ENCODE measurements at regions not wholly inside any gene's neighbourhood (a gene's known extent, or its start where the extent isn't known, plus 50 kb on each side); places are given as distances from the start of the nearest gene placed in this dataset.

DNA sequence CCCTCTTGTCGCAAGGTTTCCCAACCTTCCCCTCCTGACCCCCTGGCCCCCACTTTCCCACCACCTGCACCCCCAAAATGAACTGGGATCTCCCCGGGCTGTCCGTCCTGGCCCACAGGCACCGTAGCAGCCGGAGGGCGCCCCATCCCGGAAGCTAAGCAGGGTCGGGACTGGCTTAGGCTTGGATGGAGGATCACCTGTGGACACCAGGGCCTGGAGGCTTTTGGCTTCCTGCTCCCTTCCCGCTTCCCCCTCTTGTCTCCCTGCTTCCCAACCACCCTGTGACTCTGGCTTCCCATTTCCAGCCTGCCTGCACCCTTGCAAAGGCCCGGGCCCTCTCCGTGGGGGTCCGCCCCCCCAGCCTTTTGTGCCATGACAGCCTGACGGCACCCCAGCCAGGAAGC is 2291.3 kb downstream of the TP53TG3F start:
- Histone ChIP-seq H3K27ac (ENCODE audit: low read depth in 2 of 2, low read length in 1 of 2) (no peak overlapping the region), H3K36me3 (ENCODE audit: control insufficient read depth in 2 of 2, insufficient read depth in 2 of 2, low read length in 1 of 2) (no peaks in the 10 kb centered on the region), H3K4me3 (ENCODE audit: low read depth in 1 of 2, low read length in 2 of 2) (no peak overlapping the region), H3K27me3 (ENCODE audit: control insufficient read depth in 1 of 2, insufficient read depth in 2 of 2, low read length in 2 of 2) (no peaks in the 10 kb centered on the region), H3K9me3 (ENCODE audit: control insufficient read depth in 2 of 2, insufficient read depth in 1 of 2, low read depth in 1 of 2, low read length in 1 of 2) (peaks cover 44 to 51% of the 10 kb centered on the region in 2 donors), H3K4me1 (ENCODE audit: control insufficient read depth in 2 of 2, insufficient read depth in 2 of 2, low read length in 1 of 2) (no peaks in the 10 kb centered on the region)
- 88 to 91% methylated on average over 13 of the region's 13 CpGs for WGBS, 2 donors

DNA sequence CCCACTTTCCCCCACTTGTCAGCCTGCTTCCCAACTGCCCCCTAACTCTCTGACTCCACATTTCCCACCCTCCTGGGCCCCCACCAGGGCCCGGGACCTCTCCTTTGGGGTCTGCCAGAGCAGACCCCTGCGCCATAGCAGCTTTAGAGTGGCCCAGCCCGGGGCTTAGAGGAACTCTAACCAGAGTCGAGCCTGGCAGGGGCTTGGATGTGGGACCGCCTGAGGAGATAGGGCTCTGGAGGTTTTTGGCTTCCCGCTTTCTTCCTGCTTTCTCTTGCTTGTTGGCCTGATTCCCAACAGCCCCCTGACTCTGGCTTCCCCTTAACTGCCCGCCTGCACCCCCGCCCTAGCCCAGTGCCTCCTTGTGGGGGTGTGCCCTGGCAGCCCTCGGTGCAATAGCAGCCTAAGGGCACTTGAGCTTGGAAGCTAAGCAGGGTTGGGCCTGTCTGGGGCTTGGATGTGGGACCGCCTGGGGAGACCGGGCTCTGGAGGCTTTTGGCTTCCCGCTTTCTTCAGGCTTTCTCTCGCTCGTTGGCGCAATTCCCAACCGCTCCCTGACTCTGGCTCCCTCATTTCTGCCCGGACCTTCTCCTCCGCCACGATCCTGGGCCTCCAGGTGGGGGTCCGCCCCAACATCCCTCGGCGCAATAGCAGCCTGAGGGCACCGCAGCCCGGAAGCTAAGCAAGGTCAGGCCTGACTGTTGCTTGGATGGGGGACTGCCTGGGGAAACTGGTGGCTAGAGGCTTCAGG is 2292.0 kb downstream of the TP53TG3F start:
- Histone ChIP-seq H3K4me3 (ENCODE audit: low read depth in 1 of 2, low read length in 2 of 2) (no peak overlapping the region), H3K4me1 (ENCODE audit: control insufficient read depth in 2 of 2, insufficient read depth in 2 of 2, low read length in 1 of 2) (no peaks in the 10 kb centered on the region), H3K27ac (ENCODE audit: low read depth in 2 of 2, low read length in 1 of 2) (no peak overlapping the region), H3K36me3 (ENCODE audit: control insufficient read depth in 2 of 2, insufficient read depth in 2 of 2, low read length in 1 of 2) (no peaks in the 10 kb centered on the region), H3K9me3 (ENCODE audit: control insufficient read depth in 2 of 2, insufficient read depth in 1 of 2, low read depth in 1 of 2, low read length in 1 of 2) (peaks cover 38 to 50% of the 10 kb centered on the region in 2 donors), H3K27me3 (ENCODE audit: control insufficient read depth in 1 of 2, insufficient read depth in 2 of 2, low read length in 2 of 2) (no peaks in the 10 kb centered on the region)
- WGBS, 2 donors = 81 to 86% methylated on average over 22 to 24 of the region's 24 CpGs

DNA sequence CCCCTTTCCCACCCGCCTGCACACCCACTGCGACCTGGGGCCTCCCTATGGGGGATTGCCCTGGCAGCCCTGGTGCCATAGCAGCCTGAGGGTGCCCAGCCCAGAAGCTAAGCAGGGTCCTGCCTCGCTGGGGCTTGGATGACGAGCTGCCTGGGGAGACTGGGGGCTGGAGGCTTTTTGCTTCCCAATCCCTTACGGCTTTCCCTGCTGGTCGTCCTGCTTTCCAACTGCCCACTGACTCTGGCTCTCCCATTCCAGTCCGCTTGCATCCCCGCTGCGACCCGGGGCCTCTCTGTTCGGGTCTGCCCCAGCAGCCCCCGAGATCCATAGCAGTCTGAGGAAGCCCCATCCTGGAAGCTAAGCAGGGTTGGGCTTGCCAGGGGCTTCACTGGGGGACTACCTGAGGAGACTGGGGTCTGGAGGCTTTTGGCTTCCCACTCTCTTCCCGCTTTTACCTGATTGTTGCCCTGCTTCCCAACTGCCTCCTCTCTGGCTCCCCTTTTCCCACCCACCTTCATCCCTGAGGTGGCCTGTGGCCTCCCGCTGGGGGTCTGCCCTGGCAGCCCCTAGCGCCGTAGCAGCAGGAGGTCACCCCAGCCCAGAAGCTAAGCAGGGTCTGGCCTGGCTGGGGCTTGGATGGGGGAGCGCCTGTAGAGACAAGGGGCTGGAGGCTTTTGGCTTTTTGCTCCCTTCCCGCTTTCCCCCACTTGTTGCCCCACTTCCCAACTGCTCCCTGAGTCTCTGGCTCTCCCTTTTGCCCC is 2292.8 kb downstream of the TP53TG3F start:
- Histone ChIP-seq H3K27ac (ENCODE audit: low read depth in 2 of 2, low read length in 1 of 2) (no peak overlapping the region), H3K4me1 (ENCODE audit: control insufficient read depth in 2 of 2, insufficient read depth in 2 of 2, low read length in 1 of 2) (no peaks in the 10 kb centered on the region), H3K27me3 (ENCODE audit: control insufficient read depth in 1 of 2, insufficient read depth in 2 of 2, low read length in 2 of 2) (no peaks in the 10 kb centered on the region), H3K9me3 (ENCODE audit: control insufficient read depth in 2 of 2, insufficient read depth in 1 of 2, low read depth in 1 of 2, low read length in 1 of 2) (peaks cover 38 to 47% of the 10 kb centered on the region in 2 donors), H3K36me3 (ENCODE audit: control insufficient read depth in 2 of 2, insufficient read depth in 2 of 2, low read length in 1 of 2) (no peaks in the 10 kb centered on the region), H3K4me3 (ENCODE audit: low read depth in 1 of 2, low read length in 2 of 2) (no peak overlapping the region)
- WGBS, 2 donors = 82 to 83% methylated on average over 18 of the region's 18 CpGs

DNA sequence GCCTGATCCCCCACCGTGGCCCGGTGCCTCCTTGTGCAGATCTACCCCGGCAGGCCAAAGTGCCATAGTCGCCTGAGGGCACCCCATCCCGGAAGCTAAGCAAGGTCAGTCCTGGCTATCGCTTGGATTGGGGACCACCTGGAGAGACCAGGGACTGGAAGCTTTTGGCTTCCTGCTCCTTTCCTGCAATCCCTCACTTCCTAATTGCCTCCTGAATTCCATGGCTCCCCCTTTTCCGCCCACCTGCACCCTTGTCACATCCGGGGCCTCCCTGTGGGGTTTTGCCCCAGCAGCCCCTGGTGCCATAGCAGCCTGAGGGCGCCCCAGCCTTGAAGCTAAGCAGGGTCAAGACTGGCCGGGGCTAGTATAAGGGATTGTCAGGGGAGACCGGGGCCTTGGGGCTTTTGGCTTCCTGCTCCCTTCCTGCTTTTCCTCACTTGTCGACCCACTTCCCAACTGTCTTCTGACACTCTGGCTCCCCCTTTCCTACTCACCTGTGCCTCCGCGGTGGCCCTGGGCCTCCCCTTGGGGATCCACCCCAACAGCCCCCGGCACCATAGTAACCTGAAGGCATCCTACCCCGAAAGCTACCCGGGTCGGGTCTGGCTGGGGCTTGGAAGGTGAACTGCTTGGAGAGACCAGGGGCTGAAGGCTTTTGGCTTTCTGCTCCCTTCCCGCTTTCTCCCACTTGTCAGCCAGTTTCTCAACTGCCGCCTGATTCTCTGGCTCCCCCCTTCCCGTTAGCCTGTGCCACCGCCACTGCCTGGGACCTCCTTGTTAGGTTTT is 2293.6 kb downstream of the TP53TG3F start:
- Histone ChIP-seq H3K4me3 (ENCODE audit: low read depth in 1 of 2, low read length in 2 of 2) (no peak overlapping the region), H3K27ac (ENCODE audit: low read depth in 2 of 2, low read length in 1 of 2) (no peak overlapping the region), H3K9me3 (ENCODE audit: control insufficient read depth in 2 of 2, insufficient read depth in 1 of 2, low read depth in 1 of 2, low read length in 1 of 2) (peaks cover 32 to 46% of the 10 kb centered on the region in 2 donors), H3K27me3 (ENCODE audit: control insufficient read depth in 1 of 2, insufficient read depth in 2 of 2, low read length in 2 of 2) (no peaks in the 10 kb centered on the region), H3K36me3 (ENCODE audit: control insufficient read depth in 2 of 2, insufficient read depth in 2 of 2, low read length in 1 of 2) (no peaks in the 10 kb centered on the region), H3K4me1 (ENCODE audit: control insufficient read depth in 2 of 2, insufficient read depth in 2 of 2, low read length in 1 of 2) (no peaks in the 10 kb centered on the region)
- WGBS, 2 donors = 84 to 86% methylated on average over 20 to 22 of the region's 22 CpGs

DNA sequence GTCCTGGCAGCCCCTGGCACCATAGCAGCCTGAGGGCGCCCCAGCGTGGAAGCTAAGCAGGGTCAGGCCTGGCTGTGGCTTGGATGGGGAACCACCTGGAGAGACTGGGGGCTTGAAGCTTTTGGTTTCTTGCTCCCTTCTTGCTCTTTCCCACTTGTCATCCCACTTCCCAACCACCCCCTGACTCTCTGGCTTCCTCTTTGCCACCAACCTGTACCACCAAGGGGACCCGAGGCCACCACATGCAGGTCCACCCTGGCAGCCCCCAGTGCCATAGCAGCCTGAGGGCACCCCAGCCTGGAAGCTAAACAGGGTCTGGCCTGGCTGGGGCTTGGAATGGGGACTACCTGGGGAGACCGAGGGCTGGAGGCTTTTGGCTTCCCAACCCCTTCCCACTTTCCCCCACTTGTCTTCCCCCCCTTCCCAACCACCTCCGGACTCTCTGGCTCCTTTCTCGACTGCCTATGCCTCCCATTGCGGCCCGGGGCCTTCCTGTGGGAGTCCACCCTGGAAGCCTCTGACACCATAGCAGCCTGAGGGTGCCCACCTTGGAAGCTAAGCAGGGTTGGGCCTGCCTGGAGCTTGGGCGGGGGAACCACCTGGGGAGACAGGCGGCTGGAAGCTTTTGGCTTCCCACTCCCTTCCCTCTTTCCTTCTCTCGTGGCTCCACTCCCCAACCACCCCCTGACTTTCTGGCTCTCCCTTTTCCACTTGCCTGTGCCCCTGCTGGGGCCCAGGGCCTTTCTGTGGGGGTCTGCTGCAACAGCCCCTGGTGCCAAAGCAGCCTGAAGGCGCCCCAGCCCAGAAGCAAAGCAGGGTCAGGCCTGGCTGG is 2294.4 kb downstream of the TP53TG3F start:
- H3K4me1 ChIP-seq (ENCODE audit: control insufficient read depth in 2 of 2, insufficient read depth in 2 of 2, low read length in 1 of 2) = no peaks in the 10 kb centered on the region
- H3K27ac ChIP-seq (ENCODE audit: low read depth in 2 of 2, low read length in 1 of 2) = no peak overlapping the region
- H3K4me3 ChIP-seq (ENCODE audit: low read depth in 1 of 2, low read length in 2 of 2) = no peak overlapping the region
- no peaks in the 10 kb centered on the region for H3K36me3 ChIP-seq (ENCODE audit: control insufficient read depth in 2 of 2, insufficient read depth in 2 of 2, low read length in 1 of 2)
- no peaks in the 10 kb centered on the region for H3K27me3 ChIP-seq (ENCODE audit: control insufficient read depth in 1 of 2, insufficient read depth in 2 of 2, low read length in 2 of 2)
- WGBS, 2 donors = 70 to 75% methylated on average over 11 to 12 of the region's 12 CpGs
- peaks cover 32 to 42% of the 10 kb centered on the region in 2 donors for H3K9me3 ChIP-seq (ENCODE audit: control insufficient read depth in 2 of 2, insufficient read depth in 1 of 2, low read depth in 1 of 2, low read length in 1 of 2)

DNA sequence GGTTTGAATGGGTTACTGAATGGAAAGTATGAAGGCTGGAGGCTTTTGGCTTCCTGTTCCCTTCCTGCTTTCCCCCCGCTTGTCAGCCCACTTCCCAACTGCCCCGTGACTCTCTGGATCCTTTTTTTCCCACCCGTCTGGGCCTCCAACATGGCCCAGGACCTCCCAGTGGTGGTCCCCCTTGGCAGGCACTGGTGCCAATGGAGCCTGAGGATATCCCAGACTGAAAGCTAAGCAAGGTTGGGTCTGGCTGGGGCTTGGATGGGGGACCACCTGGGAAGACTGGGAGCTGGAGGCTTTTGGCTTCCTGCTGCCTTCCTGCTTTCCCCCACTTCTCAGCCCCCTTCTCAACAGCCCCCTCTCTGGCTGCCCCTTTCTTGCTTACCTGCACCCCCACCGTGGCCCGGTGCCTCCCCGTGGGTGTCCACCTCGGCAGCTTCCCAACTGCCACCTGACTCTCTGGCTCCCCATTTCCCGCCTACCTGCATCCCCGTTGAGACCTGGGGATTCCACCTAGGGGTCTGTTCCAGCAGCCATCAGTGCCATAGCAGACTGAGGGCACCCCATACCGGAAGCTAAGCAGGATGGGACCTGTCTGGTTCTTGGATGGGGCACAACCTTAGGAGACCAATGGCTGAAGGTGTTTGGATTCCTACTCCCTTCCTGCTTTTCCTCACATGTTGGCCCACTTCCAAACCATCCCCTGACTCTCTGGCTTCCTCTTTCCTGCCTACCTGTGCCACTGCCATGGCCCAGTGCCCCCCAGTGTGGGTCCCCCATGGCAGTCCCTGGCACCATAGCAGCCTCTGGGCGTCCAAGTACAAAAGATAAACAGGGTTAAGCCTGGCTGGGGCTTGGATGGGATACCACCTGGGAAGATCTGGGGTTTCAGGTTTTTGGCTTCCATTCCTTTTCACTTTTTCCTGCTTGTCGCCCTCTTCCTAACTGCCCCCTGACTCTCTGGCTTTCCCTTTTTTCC is 2295.3 kb downstream of the TP53TG3F start:
- WGBS, 2 donors = 68 to 75% methylated on average over 12 of the region's 12 CpGs
- no peaks in the 10 kb centered on the region for H3K27me3 ChIP-seq (ENCODE audit: control insufficient read depth in 1 of 2, insufficient read depth in 2 of 2, low read length in 2 of 2)
- no peaks in the 10 kb centered on the region for H3K36me3 ChIP-seq (ENCODE audit: control insufficient read depth in 2 of 2, insufficient read depth in 2 of 2, low read length in 1 of 2)
- no peaks in the 10 kb centered on the region for H3K4me1 ChIP-seq (ENCODE audit: control insufficient read depth in 2 of 2, insufficient read depth in 2 of 2, low read length in 1 of 2)
- no peak overlapping the region for H3K27ac ChIP-seq (ENCODE audit: low read depth in 2 of 2, low read length in 1 of 2)
- peaks cover 26 to 38% of the 10 kb centered on the region in 2 donors for H3K9me3 ChIP-seq (ENCODE audit: control insufficient read depth in 2 of 2, insufficient read depth in 1 of 2, low read depth in 1 of 2, low read length in 1 of 2)
- H3K4me3 ChIP-seq (ENCODE audit: low read depth in 1 of 2, low read length in 2 of 2) = no peak overlapping the region

DNA sequence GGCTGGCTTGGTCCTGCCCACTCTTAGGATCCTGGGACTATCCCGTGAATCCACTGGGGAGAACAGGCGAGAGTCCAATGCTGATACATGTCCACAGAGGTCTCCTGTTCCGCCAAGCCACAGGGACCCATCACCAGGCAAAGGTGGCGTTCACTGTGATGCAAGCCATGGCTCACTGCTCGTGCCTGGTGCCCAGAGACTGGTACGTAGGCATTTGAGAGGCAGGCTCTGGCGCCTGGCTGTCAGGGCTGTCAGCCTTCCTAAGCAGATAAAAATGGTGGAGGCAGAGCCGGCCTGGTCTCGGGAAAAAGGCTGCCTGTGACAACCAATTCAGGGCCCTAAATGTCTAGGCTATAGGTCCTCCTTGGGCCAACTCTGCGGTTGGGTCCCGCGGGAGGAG is 2329.0 kb downstream of the TP53TG3F start:
- Histone ChIP-seq H3K9me3 (ENCODE audit: control insufficient read depth in 2 of 2, insufficient read depth in 1 of 2, low read depth in 1 of 2, low read length in 1 of 2) (peaks cover 12 to 20% of the 10 kb centered on the region in 2 donors), H3K27me3 (ENCODE audit: control insufficient read depth in 1 of 2, insufficient read depth in 2 of 2, low read length in 2 of 2) (no peaks in the 10 kb centered on the region), H3K4me1 (ENCODE audit: control insufficient read depth in 2 of 2, insufficient read depth in 2 of 2, low read length in 1 of 2) (no peaks in the 10 kb centered on the region), H3K4me3 (ENCODE audit: low read depth in 1 of 2, low read length in 2 of 2) (no peak overlapping the region), H3K27ac (ENCODE audit: low read depth in 2 of 2, low read length in 1 of 2) (no peak overlapping the region), H3K36me3 (ENCODE audit: control insufficient read depth in 2 of 2, insufficient read depth in 2 of 2, low read length in 1 of 2) (no peaks in the 10 kb centered on the region)
- 72 to 79% methylated on average over 12 of the region's 12 CpGs for WGBS, 2 donors

DNA sequence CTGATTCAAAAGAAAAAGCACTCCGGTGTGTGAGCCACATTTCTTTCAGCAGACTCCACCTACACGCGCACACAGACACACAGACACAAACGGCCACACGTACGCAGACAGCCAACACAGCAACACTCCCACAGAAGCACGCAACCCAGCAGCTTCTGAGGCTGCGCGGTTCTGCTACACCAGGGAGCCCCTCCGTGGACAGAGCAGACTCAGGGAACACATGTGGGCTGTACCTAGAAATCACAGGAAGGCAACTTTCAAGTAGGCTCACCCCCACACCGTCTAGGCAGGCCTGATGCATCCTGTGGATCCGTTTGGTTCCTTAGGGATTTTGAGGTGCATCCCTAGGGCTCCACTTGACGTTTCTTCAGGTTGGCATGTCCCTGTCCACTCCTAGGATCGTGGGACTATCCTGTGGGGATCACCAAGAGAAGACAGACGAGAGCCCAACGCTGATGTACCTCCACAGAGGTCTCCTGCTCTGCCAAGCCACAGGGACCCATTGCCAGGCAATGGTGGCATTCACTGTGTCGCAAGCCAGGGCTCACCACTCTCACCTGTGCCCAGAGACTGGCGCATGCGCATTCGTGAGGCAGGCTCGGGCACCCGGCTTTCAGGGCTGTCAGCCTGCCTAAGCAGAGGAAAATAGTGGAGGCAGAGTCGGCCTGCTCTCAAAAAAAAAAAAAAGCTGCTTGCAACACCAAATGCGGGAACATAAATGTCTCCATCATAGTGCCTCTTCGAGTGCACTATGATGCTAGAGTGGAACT is 2333.3 kb downstream of the TP53TG3F start:
- Histone ChIP-seq H3K4me1 (ENCODE audit: control insufficient read depth in 2 of 2, insufficient read depth in 2 of 2, low read length in 1 of 2) (peaks cover 0 to 2% of the 10 kb centered on the region in 2 donors), H3K4me3 (ENCODE audit: low read depth in 1 of 2, low read length in 2 of 2) (no peak overlapping the region), H3K27me3 (ENCODE audit: control insufficient read depth in 1 of 2, insufficient read depth in 2 of 2, low read length in 2 of 2) (no peaks in the 10 kb centered on the region), H3K36me3 (ENCODE audit: control insufficient read depth in 2 of 2, insufficient read depth in 2 of 2, low read length in 1 of 2) (no peaks in the 10 kb centered on the region), H3K27ac (ENCODE audit: low read depth in 2 of 2, low read length in 1 of 2) (no peak overlapping the region), H3K9me3 (ENCODE audit: control insufficient read depth in 2 of 2, insufficient read depth in 1 of 2, low read depth in 1 of 2, low read length in 1 of 2) (peaks cover 21 to 22% of the 10 kb centered on the region in 2 donors)
- 79 to 80% methylated on average over 25 of the region's 25 CpGs for WGBS, 2 donors
